IMR-90 (cell line): ENCODE measurements at regions not wholly inside any gene's neighbourhood (a gene's known extent, or its start where the extent isn't known, plus 50 kb on each side); places are given as distances from the start of the nearest gene placed in this dataset.

Experiments
- ATAC-seq: fragments of 200-7000 bp; cut with Tn5 transposase; 2 replicates; pipeline ENCODE4 v1.9.1; 2020; ENCODE audit warnings: low read depth, mild to moderate bottlenecking, moderate library complexity
- BruUV-seq: library from RNA; stranded (reverse); fragments of 400-500 nt; replicated peaks from 2 replicates; lab custom pipeline; 2021; lab: Mats Ljungman, UMichigan
- CTCF ChIA-PET: fragments of 300-600 bp; formaldehyde crosslinking; extraction: SDS; loops from one replicate; lab custom pipeline; 2021; ENCODE audit warnings: antibody characterized with exemption; lab: Yijun Ruan, JAX
- POLR2A ChIA-PET: fragments of 300-600 bp; sonication (Branson Sonifier 250); formaldehyde crosslinking; loops from one replicate; lab custom pipeline; 2022; ENCODE audit warnings: antibody characterized with exemption; ENCODE audit not compliant: unreplicated experiment; lab: Charles Lee
- DNase-seq: peaks from one replicate; pipeline ENCODE4 v3.0.0; 2013
- H2AFZ ChIP-seq: replicated peaks from 2 replicates; pipeline ENCODE3; 2013; ENCODE audit warnings: low read length, mild to moderate bottlenecking; ENCODE audit not compliant: poor library complexity
- H2AK5ac ChIP-seq: 2 replicates; pipeline ENCODE4 v1.6.1; 2013; ENCODE audit warnings: low read depth, low read length, inconsistent platforms
- H2AK9ac ChIP-seq: replicated peaks from 2 replicates; pipeline ENCODE3; 2013; ENCODE audit warnings: mild to moderate bottlenecking, low read depth, low read length, moderate library complexity; ENCODE audit not compliant: poor library complexity
- H2BK120ac ChIP-seq: 2 replicates; pipeline ENCODE4 v1.6.1; 2013; ENCODE audit warnings: low read depth, low read length, inconsistent platforms
- H2BK15ac ChIP-seq: 3 replicates; pipeline ENCODE4 v1.6.1; 2013; ENCODE audit warnings: low read depth, low read length, inconsistent platforms
- H2BK20ac ChIP-seq: 2 replicates; pipeline ENCODE4 v1.6.1; 2013; ENCODE audit warnings: low read depth, mild to moderate bottlenecking, inconsistent platforms, low read length, moderate library complexity
- H2BK5ac ChIP-seq: 2 replicates; pipeline ENCODE4 v1.6.1; 2013; ENCODE audit warnings: mild to moderate bottlenecking, low read depth, low read length, inconsistent platforms; ENCODE audit not compliant: poor library complexity, severe bottlenecking
- H3K14ac ChIP-seq: replicated peaks from 2 replicates; pipeline ENCODE4 v1.6.1; 2013; ENCODE audit warnings: low read depth, low read length, inconsistent platforms
- H3K18ac ChIP-seq: 2 replicates; pipeline ENCODE4 v1.6.1; 2013; ENCODE audit warnings: low read depth, low read length, control low read depth
- H3K23ac ChIP-seq: 2 replicates; pipeline ENCODE4 v1.6.1; 2013; ENCODE audit warnings: low read depth, low read length, inconsistent platforms
- H3K27ac ChIP-seq: 2 replicates; pipeline ENCODE4 v1.5.1; 2013; ENCODE audit warnings: mild to moderate bottlenecking, control low read depth, low read length; ENCODE audit not compliant: insufficient read depth
- H3K27me3 ChIP-seq: 2 replicates; pipeline ENCODE4 v1.6.1; 2013; ENCODE audit warnings: low read length; ENCODE audit not compliant: control insufficient read depth, insufficient read depth
- H3K36me3 ChIP-seq: 2 replicates; pipeline ENCODE4 v1.6.1; 2013; ENCODE audit warnings: low read length, mixed read lengths; ENCODE audit not compliant: control insufficient read depth, insufficient read depth
- H3K4ac ChIP-seq: 2 replicates; pipeline ENCODE4 v1.6.1; 2013; ENCODE audit warnings: low read depth, low read length, inconsistent platforms
- H3K4me1 ChIP-seq: 2 replicates; pipeline ENCODE4 v1.6.1; 2013; ENCODE audit warnings: low read length, mixed read lengths; ENCODE audit not compliant: control insufficient read depth, insufficient read depth
- H3K4me2 ChIP-seq: 2 replicates; pipeline ENCODE4 v1.6.1; 2013; ENCODE audit warnings: low read depth, mild to moderate bottlenecking, control low read depth, low read length, moderate library complexity
- H3K4me3 ChIP-seq: 2 replicates; pipeline ENCODE4 v1.5.1; 2013; ENCODE audit warnings: low read depth, mild to moderate bottlenecking, control low read depth, low read length, moderate library complexity; ENCODE audit not compliant: insufficient read depth
- H3K56ac ChIP-seq: 2 replicates; pipeline ENCODE4 v1.6.1; 2013; ENCODE audit warnings: low read length, inconsistent platforms; ENCODE audit not compliant: insufficient read depth; ENCODE audit errors: extremely low read depth
- H3K79me1 ChIP-seq, 2 experiments: 2 replicates each; pipeline ENCODE4 v1.6.1; 2013; ENCODE audit warnings: low read length in 2 of 2, inconsistent platforms in 1 of 2, low read depth in 1 of 2
- H3K9ac ChIP-seq: 2 replicates; pipeline ENCODE4 v1.6.1; 2013; ENCODE audit warnings: low read depth, low read length, control low read depth
- H3K9me1 ChIP-seq: 2 replicates; pipeline ENCODE4 v1.6.1; 2013; ENCODE audit warnings: low read length, inconsistent platforms; ENCODE audit not compliant: insufficient read depth
- H3K9me3 ChIP-seq: 2 replicates; pipeline ENCODE4 v1.6.1; 2013; ENCODE audit warnings: low read length; ENCODE audit not compliant: control insufficient read depth, insufficient read depth
- H4K20me1 ChIP-seq: 2 replicates; pipeline ENCODE4 v1.6.1; 2013; ENCODE audit warnings: low read length, inconsistent platforms; ENCODE audit not compliant: insufficient read depth
- H4K5ac ChIP-seq: 2 replicates; pipeline ENCODE4 v1.6.1; 2013; ENCODE audit warnings: mild to moderate bottlenecking, low read depth, low read length, control low read depth
- H4K8ac ChIP-seq, 2 experiments: 2 replicates each; pipeline ENCODE4 v1.6.1; 2013; ENCODE audit warnings: low read depth in 2 of 2, low read length in 2 of 2, control low read depth in 1 of 2, inconsistent platforms in 1 of 2
- H4K91ac ChIP-seq: 2 replicates; pipeline ENCODE4 v1.6.1; 2013; ENCODE audit warnings: low read depth, low read length, inconsistent platforms; ENCODE audit not compliant: insufficient read depth
- CHD1 ChIP-seq: IDR thresholded peaks from 2 replicates; pipeline ENCODE4 v1.6.1; 2012; ENCODE audit warnings: low read depth, low read length, improper control_type of control experiment
- CTCF ChIP-seq: conservative IDR thresholded peaks from 2 replicates; pipeline ENCODE4 v1.5.1; 2012; ENCODE audit warnings: mild to moderate bottlenecking, low read depth, low read length, improper control_type of control experiment
- ELK1 ChIP-seq: fragments of 150-350 bp; IDR thresholded peaks from 2 replicates; pipeline ENCODE4 v1.6.1; 2016; ENCODE audit warnings: low read depth, mild to moderate bottlenecking, low read length, moderate library complexity, borderline replicate concordance
- FOS ChIP-seq: fragments of 150-350 bp; IDR thresholded peaks from 2 replicates; pipeline ENCODE4 v1.6.1; 2016; ENCODE audit warnings: low read depth, low read length
- MAZ ChIP-seq: IDR thresholded peaks from 2 replicates; pipeline ENCODE4 v1.6.1; 2012; ENCODE audit warnings: low read depth, mild to moderate bottlenecking, low read length, improper control_type of control experiment, moderate library complexity, borderline replicate concordance
- MXI1 ChIP-seq: IDR thresholded peaks from 2 replicates; pipeline ENCODE4 v1.6.1; 2012; ENCODE audit warnings: low read depth, mild to moderate bottlenecking, low read length, moderate library complexity, borderline replicate concordance
- RFX5 ChIP-seq: IDR thresholded peaks from 2 replicates; pipeline ENCODE4 v1.8.0; 2012; ENCODE audit warnings: low read depth, mild to moderate bottlenecking, low read length, moderate library complexity
- SMC3 ChIP-seq: fragments of 150-350 bp; IDR thresholded peaks from 2 replicates; pipeline ENCODE4 v1.6.1; 2016; ENCODE audit warnings: low read depth, mild to moderate bottlenecking, antibody characterized with exemption, low read length, moderate library complexity
- USF2 ChIP-seq: fragments of 150-350 bp; IDR thresholded peaks from 2 replicates; pipeline ENCODE4 v1.6.1; 2017; ENCODE audit warnings: mild to moderate bottlenecking, antibody characterized with exemption, low read length, low read depth
- dilution Hi-C: fragments of 300-500 bp; cut with HindIII; formaldehyde crosslinking; loops from one replicate; pipeline ENCODE4 v1.14.3; 2018; ENCODE audit warnings: low sequenced_read_pairs; ENCODE audit not compliant: unreplicated experiment
- in situ Hi-C: fragments of 300-500 bp; cut with MboI; formaldehyde crosslinking; loops from 3 replicates; pipeline ENCODE4 v1.14.3; 2019; ENCODE audit warnings: low sequenced_read_pairs, inconsistent platforms, mixed read lengths
- intact Hi-C: fragments of 100-400 bp; cut with micrococcal nuclease; formaldehyde crosslinking; loops from 2 replicates; pipeline ENCODE4 v1.10.0; 2022

GRCh38 chr3:145581694-145582093 lies 579.3 kb downstream of the PLOD2 start:
- no peak overlapping the region for H2AK5ac ChIP-seq
- no peak for DNase-seq

More at GRCh38 chr3:145581694-145582093, 579.3 kb downstream of the PLOD2 start:
- intact Hi-C loops: no loop called here
- Histone ChIP-seq H3K23ac (no peak overlapping the region), H4K5ac (no peak overlapping the region), H3K4me2 (no peak overlapping the region), H3K14ac (no peak overlapping the region), H3K79me1 (no peaks in the 10 kb centered on the region), H2BK5ac (no peak overlapping the region), H3K36me3 (no peaks in the 10 kb centered on the region), H3K18ac (no peak overlapping the region), H3K4me3 (no peak overlapping the region), H3K56ac (no peak overlapping the region), H4K20me1 (no peaks in the 10 kb centered on the region), H2AFZ (no peak overlapping the region), H2BK15ac (no peak overlapping the region), H3K4me1 (no peaks in the 10 kb centered on the region), H3K9me1 (no peaks in the 10 kb centered on the region), H2BK20ac (no peak overlapping the region), H2BK120ac (no peak overlapping the region), H3K4ac (no peak overlapping the region), H3K27me3 (no peaks in the 10 kb centered on the region), H3K9ac (no peak overlapping the region), H4K8ac (no peak overlapping the region), H3K9me3 (peaks cover 2% of the 10 kb centered on the region; the same call in 1 of the 2 replicates), H4K91ac (no peak overlapping the region), H3K27ac (no peak overlapping the region), H2AK9ac (no peak overlapping the region)
- no peak for ATAC-seq
- dilution Hi-C loops: no loop called here
- ChIA-PET CTCF (no interaction called here), POLR2A (no interaction called here)
- no TSS peak for BruUV-seq
- in situ Hi-C loops: no loop called here
- TF ChIP-seq FOS (no peak), MAZ (no peak), CHD1 (no peak), USF2 (no peak), SMC3 (no peak), RFX5 (no peak), CTCF (no peak), ELK1 (no peak), MXI1 (no peak)
